Parathyroid adenoma (tissue), 2 donors: ENCODE measurements at regions not wholly inside any gene's neighbourhood (a gene's known extent, or its start where the extent isn't known, plus 50 kb on each side); places are given as distances from the start of the nearest gene placed in this dataset.

Source experiments
- H2AFZ ChIP-seq: fragments of 300-600 bp; sonication (generic); one replicate; pipeline ENCODE4 v1.7.0; 2017; ENCODE audit warnings: antibody characterized with exemption, mild to moderate bottlenecking
- H3K27ac ChIP-seq: fragments of 300-600 bp; sonication (generic); one replicate; pipeline ENCODE4 v1.7.0; 2017
- H3K27me3 ChIP-seq: fragments of 300-600 bp; sonication (generic); one replicate; pipeline ENCODE4 v1.7.0; 2017; ENCODE audit warnings: low read length; ENCODE audit not compliant: control insufficient read depth, insufficient read depth
- H3K36me3 ChIP-seq: fragments of 300-600 bp; sonication (generic); one replicate; pipeline ENCODE4 v1.7.0; 2017; ENCODE audit warnings: low read length; ENCODE audit not compliant: control insufficient read depth, insufficient read depth
- H3K4me1 ChIP-seq: fragments of 300-600 bp; sonication (generic); one replicate; pipeline ENCODE4 v1.7.0; 2017; ENCODE audit warnings: control low read depth
- H3K4me2 ChIP-seq: fragments of 300-600 bp; sonication (generic); one replicate; pipeline ENCODE4 v1.7.0; 2017; ENCODE audit warnings: low read length
- H3K4me3 ChIP-seq: fragments of 300-600 bp; sonication (generic); one replicate; pipeline ENCODE4 v1.7.0; 2017; ENCODE audit warnings: low read depth, low read length
- H3K79me2 ChIP-seq: fragments of 300-600 bp; sonication (generic); one replicate; pipeline ENCODE4 v1.7.0; 2017; ENCODE audit warnings: control low read depth
- H3K9ac ChIP-seq: fragments of 300-600 bp; sonication (generic); one replicate; pipeline ENCODE4 v1.7.0; 2017; ENCODE audit warnings: mild to moderate bottlenecking
- H3K9me3 ChIP-seq: fragments of 300-600 bp; sonication (generic); one replicate; pipeline ENCODE4 v1.7.0; 2017; ENCODE audit warnings: low read length; ENCODE audit not compliant: control insufficient read depth
- TF ChIP-seq, protein P1 (sequence below): fragments of 300-600 bp; sonication (generic); IDR thresholded peaks from one replicate; pipeline ENCODE4 v1.7.0; 2017; ENCODE audit warnings: antibody characterized with exemption, mild to moderate bottlenecking
- donor health status: primary hyperparathyroidism.

GRCh38 chr2:58604096-58604495 lies 363.0 kb upstream of the FANCL start:
- no peaks in the 10 kb centered on the region for H3K27me3 ChIP-seq

GRCh38 chr2:58601017-58601416 lies 359.9 kb upstream of the FANCL start:
- TF ChIP-seq, protein P1, sequence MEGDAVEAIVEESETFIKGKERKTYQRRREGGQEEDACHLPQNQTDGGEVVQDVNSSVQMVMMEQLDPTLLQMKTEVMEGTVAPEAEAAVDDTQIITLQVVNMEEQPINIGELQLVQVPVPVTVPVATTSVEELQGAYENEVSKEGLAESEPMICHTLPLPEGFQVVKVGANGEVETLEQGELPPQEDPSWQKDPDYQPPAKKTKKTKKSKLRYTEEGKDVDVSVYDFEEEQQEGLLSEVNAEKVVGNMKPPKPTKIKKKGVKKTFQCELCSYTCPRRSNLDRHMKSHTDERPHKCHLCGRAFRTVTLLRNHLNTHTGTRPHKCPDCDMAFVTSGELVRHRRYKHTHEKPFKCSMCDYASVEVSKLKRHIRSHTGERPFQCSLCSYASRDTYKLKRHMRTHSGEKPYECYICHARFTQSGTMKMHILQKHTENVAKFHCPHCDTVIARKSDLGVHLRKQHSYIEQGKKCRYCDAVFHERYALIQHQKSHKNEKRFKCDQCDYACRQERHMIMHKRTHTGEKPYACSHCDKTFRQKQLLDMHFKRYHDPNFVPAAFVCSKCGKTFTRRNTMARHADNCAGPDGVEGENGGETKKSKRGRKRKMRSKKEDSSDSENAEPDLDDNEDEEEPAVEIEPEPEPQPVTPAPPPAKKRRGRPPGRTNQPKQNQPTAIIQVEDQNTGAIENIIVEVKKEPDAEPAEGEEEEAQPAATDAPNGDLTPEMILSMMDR = no peak
- H3K27ac ChIP-seq = no peak overlapping the region
- H2AFZ ChIP-seq = no peak overlapping the region
- no peak overlapping the region for H3K9ac ChIP-seq
- no peaks in the 10 kb centered on the region for H3K4me1 ChIP-seq
- no peaks in the 10 kb centered on the region for H3K36me3 ChIP-seq
- no peaks in the 10 kb centered on the region for H3K27me3 ChIP-seq
- H3K4me3 ChIP-seq = no peak overlapping the region
- H3K9me3 ChIP-seq = no peaks in the 10 kb centered on the region
- no peaks in the 10 kb centered on the region for H3K79me2 ChIP-seq
- H3K4me2 ChIP-seq = no peak overlapping the region

More at GRCh38 chr2:58604096-58604495, 363.0 kb upstream of the FANCL start:
- Histone ChIP-seq H3K79me2 (no peaks in the 10 kb centered on the region), H3K9me3 (no peaks in the 10 kb centered on the region), H3K4me1 (no peaks in the 10 kb centered on the region), H3K9ac (no peak overlapping the region), H3K27ac (no peak overlapping the region), H2AFZ (no peak overlapping the region), H3K4me2 (no peak overlapping the region), H3K36me3 (no peaks in the 10 kb centered on the region), H3K4me3 (no peak overlapping the region)
- TF ChIP-seq, protein P1 = no peak

GRCh38 chr2:58598171-58598570 lies 357.0 kb upstream of the FANCL start:
- Histone ChIP-seq H3K9ac (no peak overlapping the region), H3K36me3 (no peaks in the 10 kb centered on the region), H3K4me3 (no peak overlapping the region), H3K4me2 (no peak overlapping the region), H2AFZ (no peak overlapping the region), H3K9me3 (no peaks in the 10 kb centered on the region), H3K4me1 (no peaks in the 10 kb centered on the region), H3K27ac (no peak overlapping the region), H3K27me3 (no peaks in the 10 kb centered on the region), H3K79me2 (no peaks in the 10 kb centered on the region)
- TF ChIP-seq, protein P1 = no peak

DNA sequence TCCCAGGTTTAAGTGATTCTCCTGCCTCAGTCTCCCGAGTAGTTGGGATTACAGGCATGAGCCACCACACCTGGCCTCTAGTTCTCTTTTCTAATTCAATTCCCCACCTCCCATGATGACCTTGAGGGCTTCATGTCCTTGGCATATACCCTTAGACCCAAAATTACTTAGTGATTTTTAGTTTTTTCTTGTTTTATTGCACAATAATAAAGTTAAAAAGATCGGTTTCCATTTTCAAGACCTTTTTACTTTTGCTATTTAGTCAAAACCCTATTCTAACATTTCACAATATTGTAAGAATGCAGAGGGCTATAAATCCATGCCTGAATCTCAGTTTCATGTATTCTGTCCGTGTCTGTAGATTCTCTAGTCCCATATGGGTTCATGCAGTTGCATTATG lies 354.6 kb upstream of the FANCL start:
- TF ChIP-seq, protein P1 = no peak

GRCh38 chr2:58594762-58595161 lies 353.6 kb upstream of the FANCL start:
- Histone ChIP-seq H3K27ac (no peak overlapping the region), H3K9ac (no peak overlapping the region), H3K4me2 (no peak overlapping the region), H3K9me3 (no peaks in the 10 kb centered on the region), H2AFZ (no peak overlapping the region), H3K79me2 (no peaks in the 10 kb centered on the region), H3K27me3 (no peaks in the 10 kb centered on the region), H3K36me3 (no peaks in the 10 kb centered on the region), H3K4me1 (no peaks in the 10 kb centered on the region), H3K4me3 (no peak overlapping the region)
- TF ChIP-seq, protein P1 = no peak

More for the DNA sequence above, 354.6 kb upstream of the FANCL start:
- no peaks in the 10 kb centered on the region for H3K79me2 ChIP-seq
- no peak overlapping the region for H3K4me2 ChIP-seq
- no peak overlapping the region for H2AFZ ChIP-seq
- no peak overlapping the region for H3K4me3 ChIP-seq
- no peak overlapping the region for H3K27ac ChIP-seq
- no peaks in the 10 kb centered on the region for H3K9me3 ChIP-seq
- H3K27me3 ChIP-seq = no peaks in the 10 kb centered on the region
- no peak overlapping the region for H3K9ac ChIP-seq
- no peaks in the 10 kb centered on the region for H3K36me3 ChIP-seq
- H3K4me1 ChIP-seq = no peaks in the 10 kb centered on the region
